IPS-20b (cell line): ENCODE measurements at regions not wholly inside any gene's neighbourhood (a gene's known extent, or its start where the extent isn't known, plus 50 kb on each side); places are given as distances from the start of the nearest gene placed in this dataset.

Experiments used
- H3K27ac ChIP-seq: one replicate; pipeline ENCODE4 v1.5.1; 2013; ENCODE audit warnings: low read length
- H3K27me3 ChIP-seq: 2 replicates; pipeline ENCODE4 v1.6.1; 2013; ENCODE audit warnings: mild to moderate bottlenecking, low read length, inconsistent platforms; ENCODE audit not compliant: insufficient read depth
- H3K36me3 ChIP-seq: 2 replicates; pipeline ENCODE4 v1.6.1; 2013; ENCODE audit warnings: low read depth, mild to moderate bottlenecking, inconsistent platforms, low read length, moderate library complexity; ENCODE audit not compliant: insufficient read depth
- H3K4me1 ChIP-seq: 2 replicates; pipeline ENCODE4 v1.6.1; 2013; ENCODE audit warnings: mild to moderate bottlenecking, control low read depth, inconsistent platforms, low read length, moderate library complexity; ENCODE audit not compliant: insufficient read depth
- H3K4me3 ChIP-seq: 2 replicates; pipeline ENCODE4 v1.5.1; 2013; ENCODE audit warnings: mild to moderate bottlenecking, low read length, inconsistent platforms
- H3K9ac ChIP-seq: 2 replicates; pipeline ENCODE4 v1.6.1; 2013; ENCODE audit warnings: low read depth, mild to moderate bottlenecking, inconsistent platforms, low read length, moderate library complexity
- H3K9me3 ChIP-seq: 2 replicates; pipeline ENCODE4 v1.6.1; 2013; ENCODE audit warnings: mild to moderate bottlenecking, low read depth, low read length, inconsistent platforms; ENCODE audit not compliant: insufficient read depth

- no peak overlapping the region for H3K4me3 ChIP-seq
- H3K9me3 ChIP-seq, result no peaks in the 10 kb centered on the region
- H3K27me3 ChIP-seq, result no peaks in the 10 kb centered on the region
- no peaks in the 10 kb centered on the region for H3K4me1 ChIP-seq
- H3K27ac ChIP-seq, result no peak overlapping the region
- H3K36me3 ChIP-seq, result no peaks in the 10 kb centered on the region
- H3K9ac ChIP-seq, result no peak overlapping the region
These were observed 755.7 kb downstream of the KCNA4 start for GRCh38 chr11:29260939-29261705.

GRCh38 chr11:29258411-29258810 is 758.4 kb downstream of the KCNA4 start:
- Histone ChIP-seq H3K36me3 (no peaks in the 10 kb centered on the region), H3K9me3 (no peaks in the 10 kb centered on the region), H3K27ac (no peak overlapping the region), H3K4me1 (no peaks in the 10 kb centered on the region), H3K27me3 (no peaks in the 10 kb centered on the region), H3K4me3 (no peak overlapping the region), H3K9ac (no peak overlapping the region)

- Histone ChIP-seq H3K4me3 (no peak overlapping the region), H3K9me3 (no peaks in the 10 kb centered on the region), H3K9ac (no peak overlapping the region), H3K27ac (no peak overlapping the region), H3K4me1 (no peaks in the 10 kb centered on the region), H3K27me3 (no peaks in the 10 kb centered on the region), H3K36me3 (no peaks in the 10 kb centered on the region)
These were observed 760.2 kb downstream of the KCNA4 start for GRCh38 chr11:29256580-29256979.

GRCh38 chr11:29255401-29255800 is 761.4 kb downstream of the KCNA4 start:
- Histone ChIP-seq H3K36me3 (no peaks in the 10 kb centered on the region), H3K9ac (no peak overlapping the region), H3K4me3 (no peak overlapping the region), H3K27me3 (no peaks in the 10 kb centered on the region), H3K4me1 (no peaks in the 10 kb centered on the region), H3K27ac (no peak overlapping the region), H3K9me3 (no peaks in the 10 kb centered on the region)

GRCh38 chr11:29251738-29252137 is 765.1 kb downstream of the KCNA4 start:
- H3K27ac ChIP-seq, result no peak overlapping the region
- no peaks in the 10 kb centered on the region for H3K4me1 ChIP-seq
- no peak overlapping the region for H3K4me3 ChIP-seq
- no peaks in the 10 kb centered on the region for H3K36me3 ChIP-seq
- H3K9me3 ChIP-seq, result no peaks in the 10 kb centered on the region
- no peaks in the 10 kb centered on the region for H3K27me3 ChIP-seq
- no peak overlapping the region for H3K9ac ChIP-seq

- Histone ChIP-seq H3K4me3 (no peak overlapping the region), H3K4me1 (no peaks in the 10 kb centered on the region), H3K27me3 (no peaks in the 10 kb centered on the region), H3K9ac (no peak overlapping the region), H3K36me3 (no peaks in the 10 kb centered on the region), H3K27ac (no peak overlapping the region), H3K9me3 (no peaks in the 10 kb centered on the region)
These were observed 767.1 kb downstream of the KCNA4 start for GRCh38 chr11:29249713-29250112.

GRCh38 chr11:29244355-29244754 is 772.5 kb downstream of the KCNA4 start:
- H3K27ac ChIP-seq, result no peak overlapping the region
- no peaks in the 10 kb centered on the region for H3K4me1 ChIP-seq
- H3K36me3 ChIP-seq, result no peaks in the 10 kb centered on the region
- no peaks in the 10 kb centered on the region for H3K9me3 ChIP-seq
- H3K27me3 ChIP-seq, result no peaks in the 10 kb centered on the region
- no peak overlapping the region for H3K9ac ChIP-seq
- no peak overlapping the region for H3K4me3 ChIP-seq

GRCh38 chr11:29243616-29244015 is 773.2 kb downstream of the KCNA4 start:
- Histone ChIP-seq H3K9ac (no peak overlapping the region), H3K27ac (no peak overlapping the region), H3K4me1 (no peaks in the 10 kb centered on the region), H3K9me3 (no peaks in the 10 kb centered on the region), H3K36me3 (no peaks in the 10 kb centered on the region), H3K4me3 (no peak overlapping the region), H3K27me3 (no peaks in the 10 kb centered on the region)

- Histone ChIP-seq H3K27ac (no peak overlapping the region), H3K9me3 (no peaks in the 10 kb centered on the region), H3K4me3 (no peak overlapping the region), H3K36me3 (no peaks in the 10 kb centered on the region), H3K4me1 (no peaks in the 10 kb centered on the region), H3K27me3 (no peaks in the 10 kb centered on the region), H3K9ac (no peak overlapping the region)
These were observed 784.8 kb downstream of the KCNA4 start for GRCh38 chr11:29231991-29232390.

- Histone ChIP-seq H3K36me3 (no peaks in the 10 kb centered on the region), H3K27ac (no peak overlapping the region), H3K4me1 (no peaks in the 10 kb centered on the region), H3K4me3 (no peak overlapping the region), H3K9me3 (no peaks in the 10 kb centered on the region), H3K9ac (no peak overlapping the region), H3K27me3 (no peaks in the 10 kb centered on the region)
These were observed 785.2 kb downstream of the KCNA4 start for GRCh38 chr11:29231586-29231985.

GRCh38 chr11:29227811-29228210 is 789.0 kb downstream of the KCNA4 start:
- H3K27me3 ChIP-seq, result no peaks in the 10 kb centered on the region
- H3K9ac ChIP-seq, result no peak overlapping the region
- H3K36me3 ChIP-seq, result no peaks in the 10 kb centered on the region
- peaks cover 6% of the 10 kb centered on the region; the same call in 1 of the 2 replicates for H3K4me1 ChIP-seq
- H3K27ac ChIP-seq, result no peak overlapping the region
- no peaks in the 10 kb centered on the region for H3K9me3 ChIP-seq
- no peak overlapping the region for H3K4me3 ChIP-seq

- H3K9me3 ChIP-seq, result no peaks in the 10 kb centered on the region
- H3K27ac ChIP-seq, result no peak overlapping the region
- H3K4me1 ChIP-seq, result peaks cover 6% of the 10 kb centered on the region; the same call in 1 of the 2 replicates
- no peak overlapping the region for H3K9ac ChIP-seq
- H3K4me3 ChIP-seq, result no peak overlapping the region
- no peaks in the 10 kb centered on the region for H3K27me3 ChIP-seq
- no peaks in the 10 kb centered on the region for H3K36me3 ChIP-seq
These were observed 792.0 kb downstream of the KCNA4 start for GRCh38 chr11:29224739-29225384.
